ENCODE measurements at regions not wholly inside any gene's neighbourhood (a gene's known extent, or its start where the extent isn't known, plus 50 kb on each side); places are given as distances from the start of the nearest gene placed in this dataset.
"Not testable (repeated sequence)": the region's sequence is repeated elsewhere in the genome, so short reads cannot be mapped to it uniquely, and the experiment has no call there.

DNA sequence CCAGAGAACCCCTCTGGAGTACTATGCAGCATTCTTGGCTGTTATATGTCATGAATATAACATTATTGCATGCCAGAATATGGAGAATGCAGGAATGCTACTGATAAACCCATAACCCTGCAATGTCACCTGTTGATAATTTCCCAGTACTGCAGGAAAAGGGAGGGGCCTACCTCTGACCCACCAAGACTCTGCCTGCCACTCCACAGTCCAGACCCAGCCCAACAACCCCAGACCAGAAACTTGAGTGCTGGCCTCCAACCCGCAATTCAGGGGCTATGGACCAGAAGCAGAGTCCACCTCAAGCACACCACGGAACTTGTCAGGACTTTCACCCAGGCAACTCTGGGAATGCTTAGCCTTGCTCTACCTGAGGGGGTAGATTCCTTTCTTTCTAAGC is 92.9 kb upstream of the WDR44 start:
- no peak for TF ChIP-seq FOXP2 (optimal IDR thresholded peaks at IDR 0.05; ENCODE audit: control extremely low read depth, extremely low read length, insufficient read depth)
- TF ChIP-seq EZH2 (IDR thresholded peaks at IDR 0.05) = no peak
- TF ChIP-seq POLR2AphosphoS5 (IDR thresholded peaks at IDR 0.05; ENCODE audit: borderline replicate concordance, low read depth, low read length) = no peak
- Histone ChIP-seq H3K9ac (ENCODE audit: insufficient read length) (no peak overlapping the region), H3K9me3 (ENCODE audit: low read depth, low read length) (no peaks in the 10 kb centered on the region), H3K36me3 (ENCODE audit: insufficient read depth, low read length) (no peaks in the 10 kb centered on the region), H3K27ac (no peak overlapping the region), H3K4me3 (no peak overlapping the region)
- no peak for DNase-seq (ENCODE audit: low read depth, low spot score)

GRCh38 chrX:118254611-118255010 is 91.3 kb upstream of the WDR44 start:
- no peaks in the 10 kb centered on the region for H3K9me3 ChIP-seq (ENCODE audit: low read depth, low read length)
- peak; percentile 58 for DNase-seq (ENCODE audit: low read depth, low spot score)
- no peak overlapping the region for H3K9ac ChIP-seq (ENCODE audit: insufficient read length)
- no peak overlapping the region for H3K27ac ChIP-seq
- H3K4me3 ChIP-seq = no peak overlapping the region
- TF ChIP-seq EZH2 (IDR thresholded peaks at IDR 0.05) (no peak), FOXP2 (optimal IDR thresholded peaks at IDR 0.05; ENCODE audit: control extremely low read depth, extremely low read length, insufficient read depth) (no peak), POLR2AphosphoS5 (IDR thresholded peaks at IDR 0.05; ENCODE audit: borderline replicate concordance, low read depth, low read length) (no peak)
- no peaks in the 10 kb centered on the region for H3K36me3 ChIP-seq (ENCODE audit: insufficient read depth, low read length)

DNA sequence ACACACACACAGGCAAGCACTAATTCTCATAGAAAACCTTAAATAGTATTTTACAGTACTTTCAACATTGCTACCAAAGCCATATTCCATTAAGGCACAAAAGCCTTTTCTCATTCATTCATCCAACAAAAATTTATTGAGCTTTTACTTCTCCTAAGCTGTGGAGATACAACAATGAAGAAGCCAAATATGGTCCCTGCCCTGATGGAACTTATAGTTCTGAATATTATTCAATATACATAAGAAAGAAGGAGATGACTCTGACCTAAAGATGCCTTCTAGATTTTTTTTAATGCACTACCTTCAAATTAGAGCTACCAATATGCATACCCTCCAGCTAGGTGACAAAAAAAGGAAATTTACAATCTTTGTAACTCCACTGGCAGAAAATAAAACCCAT is 90.0 kb upstream of the WDR44 start:
- Histone ChIP-seq H3K4me3 (no peak overlapping the region), H3K9me3 (ENCODE audit: low read depth, low read length) (no peaks in the 10 kb centered on the region), H3K9ac (ENCODE audit: insufficient read length) (no peak overlapping the region), H3K27ac (no peak overlapping the region), H3K36me3 (ENCODE audit: insufficient read depth, low read length) (no peaks in the 10 kb centered on the region)
- TF ChIP-seq POLR2AphosphoS5 (IDR thresholded peaks at IDR 0.05; ENCODE audit: borderline replicate concordance, low read depth, low read length) (no peak), FOXP2 (optimal IDR thresholded peaks at IDR 0.05; ENCODE audit: control extremely low read depth, extremely low read length, insufficient read depth) (no peak), EZH2 (IDR thresholded peaks at IDR 0.05) (no peak)
- DNase-seq (ENCODE audit: low read depth, low spot score) = no peak

DNA sequence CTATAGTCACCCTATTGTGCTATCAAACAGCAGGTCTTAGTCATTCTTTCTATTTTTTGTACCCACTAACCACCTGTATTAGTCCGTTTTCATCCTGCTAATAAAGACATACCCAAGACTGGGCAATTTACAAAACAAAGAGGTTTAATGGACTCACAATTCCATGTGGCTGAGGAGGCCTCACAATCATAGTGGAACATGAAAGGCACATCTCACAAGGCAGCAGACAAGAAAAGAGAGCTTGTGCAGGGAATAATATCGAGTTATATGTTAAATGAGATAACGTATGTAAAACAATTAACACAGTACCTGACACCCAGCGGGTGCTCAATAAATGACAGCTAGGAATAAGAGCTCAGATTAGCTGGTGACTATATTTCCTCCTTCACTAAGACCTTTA is 88.1 kb upstream of the WDR44 start:
- no peak overlapping the region for H3K27ac ChIP-seq
- H3K36me3 ChIP-seq (ENCODE audit: insufficient read depth, low read length) = no peaks in the 10 kb centered on the region
- no peaks in the 10 kb centered on the region for H3K9me3 ChIP-seq (ENCODE audit: low read depth, low read length)
- no peak overlapping the region for H3K4me3 ChIP-seq
- TF ChIP-seq POLR2AphosphoS5 (IDR thresholded peaks at IDR 0.05; ENCODE audit: borderline replicate concordance, low read depth, low read length) (no peak), EZH2 (IDR thresholded peaks at IDR 0.05) (no peak), FOXP2 (optimal IDR thresholded peaks at IDR 0.05; ENCODE audit: control extremely low read depth, extremely low read length, insufficient read depth) (no peak)
- no peak for DNase-seq (ENCODE audit: low read depth, low spot score)
- no peak overlapping the region for H3K9ac ChIP-seq (ENCODE audit: insufficient read length)

GRCh38 chrX:118259213-118259612 is 86.7 kb upstream of the WDR44 start:
- Histone ChIP-seq H3K36me3 (ENCODE audit: insufficient read depth, low read length) (no peaks in the 10 kb centered on the region), H3K9me3 (ENCODE audit: low read depth, low read length) (no peaks in the 10 kb centered on the region), H3K27ac (no peak overlapping the region), H3K4me3 (no peak overlapping the region), H3K9ac (ENCODE audit: insufficient read length) (no peak overlapping the region)
- DNase-seq (ENCODE audit: low read depth, low spot score) = no peak
- TF ChIP-seq EZH2 (IDR thresholded peaks at IDR 0.05) (no peak), POLR2AphosphoS5 (IDR thresholded peaks at IDR 0.05; ENCODE audit: borderline replicate concordance, low read depth, low read length) (no peak), FOXP2 (optimal IDR thresholded peaks at IDR 0.05; ENCODE audit: control extremely low read depth, extremely low read length, insufficient read depth) (no peak)

GRCh38 chrX:118261151-118261550 is 84.8 kb upstream of the WDR44 start:
- Histone ChIP-seq H3K27ac (no peak overlapping the region), H3K36me3 (ENCODE audit: insufficient read depth, low read length) (no peaks in the 10 kb centered on the region), H3K9me3 (ENCODE audit: low read depth, low read length) (no peaks in the 10 kb centered on the region), H3K9ac (ENCODE audit: insufficient read length) (no peak overlapping the region), H3K4me3 (no peak overlapping the region)
- no peak for DNase-seq (ENCODE audit: low read depth, low spot score)
- TF ChIP-seq EZH2 (IDR thresholded peaks at IDR 0.05) = no peak

- no peaks in the 10 kb centered on the region for H3K9me3 ChIP-seq (ENCODE audit: low read depth, low read length)
- H3K9ac ChIP-seq (ENCODE audit: insufficient read length) = no peak overlapping the region
- H3K27ac ChIP-seq = no peak overlapping the region
- DNase-seq (ENCODE audit: low read depth, low spot score) = no peak
- H3K4me3 ChIP-seq = no peak overlapping the region
- TF ChIP-seq POLR2AphosphoS5 (IDR thresholded peaks at IDR 0.05; ENCODE audit: borderline replicate concordance, low read depth, low read length) = no peak
- no peak for TF ChIP-seq EZH2 (IDR thresholded peaks at IDR 0.05)
- no peak for TF ChIP-seq FOXP2 (optimal IDR thresholded peaks at IDR 0.05; ENCODE audit: control extremely low read depth, extremely low read length, insufficient read depth)
- H3K36me3 ChIP-seq (ENCODE audit: insufficient read depth, low read length) = no peaks in the 10 kb centered on the region
Observed at GRCh38 chrX:118271775-118272174, 74.1 kb upstream of the WDR44 start.

- no peak for TF ChIP-seq POLR2AphosphoS5 (IDR thresholded peaks at IDR 0.05; ENCODE audit: borderline replicate concordance, low read depth, low read length)
- TF ChIP-seq FOXP2 (optimal IDR thresholded peaks at IDR 0.05; ENCODE audit: control extremely low read depth, extremely low read length, insufficient read depth) = no peak
- no peak for TF ChIP-seq EZH2 (IDR thresholded peaks at IDR 0.05)
- Histone ChIP-seq H3K27ac (no peak overlapping the region), H3K4me3 (no peak overlapping the region), H3K36me3 (ENCODE audit: insufficient read depth, low read length) (no peaks in the 10 kb centered on the region), H3K9ac (ENCODE audit: insufficient read length) (no peak overlapping the region), H3K9me3 (ENCODE audit: low read depth, low read length) (no peaks in the 10 kb centered on the region)
- DNase-seq (ENCODE audit: low read depth, low spot score) = no peak
Observed at GRCh38 chrX:118272242-118272641, 73.7 kb upstream of the WDR44 start.

DNA sequence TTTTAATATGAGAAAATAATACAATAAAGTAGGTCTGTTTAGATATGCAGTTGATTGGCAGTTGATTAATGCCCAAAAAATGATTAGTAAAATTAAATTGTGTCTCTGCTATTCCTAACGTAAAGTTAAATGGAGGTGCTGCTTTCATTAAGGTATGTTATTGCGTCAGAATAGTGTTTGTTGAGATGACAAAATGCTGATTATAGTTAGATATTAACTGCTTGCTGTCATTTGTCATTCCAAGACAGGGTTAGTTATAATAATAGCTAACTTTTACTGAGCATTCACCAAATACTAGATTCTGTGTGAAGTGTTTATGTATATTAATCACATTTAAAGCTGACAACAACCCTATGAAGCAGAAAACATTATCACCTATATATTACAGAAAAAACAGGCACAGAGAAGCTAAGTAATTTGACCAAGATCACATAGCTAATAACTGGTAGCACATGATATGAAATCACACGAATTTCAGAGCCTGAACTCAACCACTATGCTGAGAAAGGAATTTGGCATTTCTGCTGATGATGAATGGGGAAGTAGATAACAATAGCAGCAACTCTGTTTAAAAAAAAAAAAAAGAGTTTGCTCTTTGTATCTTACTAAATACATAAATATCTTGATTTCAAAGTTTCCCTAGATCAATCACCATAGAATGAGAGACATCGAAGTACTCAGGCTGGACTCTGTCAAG is 59.7 kb upstream of the WDR44 start:
- TF ChIP-seq FOXP2 (optimal IDR thresholded peaks at IDR 0.05; ENCODE audit: control extremely low read depth, extremely low read length, insufficient read depth) = no peak
- no peak for TF ChIP-seq POLR2AphosphoS5 (IDR thresholded peaks at IDR 0.05; ENCODE audit: borderline replicate concordance, low read depth, low read length)
- TF ChIP-seq EZH2 (IDR thresholded peaks at IDR 0.05) = no peak
- H3K4me3 ChIP-seq = no peak overlapping the region
- H3K36me3 ChIP-seq (ENCODE audit: insufficient read depth, low read length) = no peaks in the 10 kb centered on the region
- no peaks in the 10 kb centered on the region for H3K9me3 ChIP-seq (ENCODE audit: low read depth, low read length)
- H3K9ac ChIP-seq (ENCODE audit: insufficient read length) = no peak overlapping the region
- no peak overlapping the region for H3K27ac ChIP-seq
- no peak for DNase-seq (ENCODE audit: low read depth, low spot score)

DNA sequence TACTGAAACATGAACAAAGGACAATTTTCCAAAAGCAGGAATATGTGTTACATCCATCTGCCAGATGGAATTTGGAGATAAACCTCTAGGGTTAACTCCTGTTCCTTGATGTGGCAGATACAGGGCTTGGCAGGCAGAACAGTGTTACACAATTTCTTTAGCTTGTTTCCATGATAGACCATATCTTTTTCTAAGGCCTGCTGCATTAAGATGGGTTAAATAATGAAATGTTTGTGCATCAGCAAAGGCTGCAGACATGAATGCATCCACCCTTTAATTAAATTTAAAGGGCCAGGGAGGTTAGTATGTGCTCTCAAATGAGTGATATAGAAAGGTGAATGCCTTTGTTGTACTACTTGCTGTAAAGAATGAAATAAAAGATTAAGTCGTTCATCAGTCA is 50.1 kb upstream of the WDR44 start:
- H3K9ac ChIP-seq (ENCODE audit: insufficient read length); H3K4me3 ChIP-seq; DNase-seq (ENCODE audit: low read depth, low spot score); H3K9me3 ChIP-seq (ENCODE audit: low read depth, low read length); H3K36me3 ChIP-seq (ENCODE audit: insufficient read depth, low read length); H3K27ac ChIP-seq: not testable (repeated sequence)
